PC-9 (cell line): ENCODE measurements at regions not wholly inside any gene's neighbourhood (a gene's known extent, or its start where the extent isn't known, plus 50 kb on each side); places are given as distances from the start of the nearest gene placed in this dataset.

ENCODE experiments used
- CTCF ChIP-seq: fragments of 200-600 bp; sonication (generic); conservative IDR thresholded peaks from 2 replicates; pipeline ENCODE4 v1.6.1; 2017; ENCODE audit warnings: mixed run types, antibody characterized with exemption, mild to moderate bottlenecking, moderate library complexity
- EZH2 ChIP-seq: fragments of 200-600 bp; sonication (generic); IDR thresholded peaks from 2 replicates; pipeline ENCODE4 v1.8.0; 2017; ENCODE audit warnings: antibody characterized with exemption, low read depth

GRCh38 chr18:14933964-14934363 is 186.0 kb downstream of the ANKRD30B start:
- TF ChIP-seq CTCF (no peak), EZH2 (no peak)
